Esophagus (tissue), 2 donors: ENCODE measurements at regions not wholly inside any gene's neighbourhood (a gene's known extent, or its start where the extent isn't known, plus 50 kb on each side); places are given as distances from the start of the nearest gene placed in this dataset.
"Not testable (repeated sequence)": the region's sequence is repeated elsewhere in the genome, so short reads cannot be mapped to it uniquely, and the experiment has no call there.

Experiments used
- H3K27ac ChIP-seq, 2 donors: one replicate each; pipeline ENCODE4 v1.5.1; 2013; ENCODE audit warnings: low read depth in 2 of 2, mild to moderate bottlenecking in 2 of 2, inconsistent platforms in 1 of 2, low read length in 1 of 2, moderate library complexity in 1 of 2
- H3K27me3 ChIP-seq, 2 donors: one replicate each; pipeline ENCODE4 v1.6.1; 2013; ENCODE audit warnings: low read length in 2 of 2, control low read depth in 1 of 2, mild to moderate bottlenecking in 1 of 2; ENCODE audit not compliant: insufficient read depth in 2 of 2, control insufficient read depth in 1 of 2
- H3K36me3 ChIP-seq, 2 donors: one replicate each; pipeline ENCODE4 v1.6.1; 2013; ENCODE audit warnings: low read length in 1 of 2; ENCODE audit not compliant: control insufficient read depth in 2 of 2, insufficient read depth in 2 of 2
- H3K4me1 ChIP-seq, 2 donors: one replicate each; pipeline ENCODE4 v1.6.1; 2013; ENCODE audit warnings: low read length in 1 of 2; ENCODE audit not compliant: control insufficient read depth in 2 of 2, insufficient read depth in 2 of 2
- H3K4me3 ChIP-seq, 2 donors: one replicate each; pipeline ENCODE4 v1.5.1; 2013; ENCODE audit warnings: low read length in 2 of 2, mild to moderate bottlenecking in 2 of 2, low read depth in 1 of 2, moderate library complexity in 1 of 2
- H3K9me3 ChIP-seq, 2 donors: one replicate each; pipeline ENCODE4 v1.6.1; 2013; ENCODE audit warnings: mild to moderate bottlenecking in 2 of 2, low read depth in 1 of 2, low read length in 1 of 2, moderate library complexity in 1 of 2; ENCODE audit not compliant: control insufficient read depth in 2 of 2, insufficient read depth in 1 of 2
- WGBS, 2 donors: extraction: QIAGEN DNeasy Blood & Tissue Kit; methylation state at CpG; one replicate each; pipeline ENCODE4 v1.1.7; 2013; 5-methylcytosine and 5-hydroxymethylcytosine counted together
- donor health status: healthy with polysubstance abuse.
- donor health status: Bipolar disorder and iron deficiency.

- Histone ChIP-seq H3K36me3 (no peaks in the 10 kb centered on the region), H3K4me1 (no peaks in the 10 kb centered on the region), H3K27ac (no peak overlapping the region), H3K9me3 (no peaks in the 10 kb centered on the region), H3K27me3 (no peaks in the 10 kb centered on the region), H3K4me3 (no peak overlapping the region)
- WGBS, 2 donors: 69 to 80% methylated on average over 5 of the region's 5 CpGs
These were observed 59.2 kb downstream of the IL12A start for GRCh38 chr3:160047876-160048275.

- Histone ChIP-seq H3K4me3 (no peak overlapping the region), H3K27ac (no peak overlapping the region), H3K36me3 (no peaks in the 10 kb centered on the region), H3K4me1 (no peaks in the 10 kb centered on the region), H3K27me3 (no peaks in the 10 kb centered on the region), H3K9me3 (no peaks in the 10 kb centered on the region)
- WGBS, 2 donors: 86% methylated on average over 2 of the region's 2 CpGs
These were observed 60.4 kb downstream of the IL12A start for GRCh38 chr3:160049038-160049437.

GRCh38 chr3:160049565-160049964 lies 60.9 kb downstream of the IL12A start:
- Histone ChIP-seq H3K9me3 (no peaks in the 10 kb centered on the region), H3K36me3 (no peaks in the 10 kb centered on the region), H3K4me3 (no peak overlapping the region), H3K27ac (no peak overlapping the region), H3K4me1 (no peaks in the 10 kb centered on the region), H3K27me3 (no peaks in the 10 kb centered on the region)
- 65 to 73% methylated on average over 2 of the region's 2 CpGs for WGBS, 2 donors

- Histone ChIP-seq H3K4me3 (no peak overlapping the region), H3K36me3 (no peaks in the 10 kb centered on the region), H3K27ac (no peak overlapping the region), H3K9me3 (no peaks in the 10 kb centered on the region), H3K4me1 (no peaks in the 10 kb centered on the region), H3K27me3 (no peaks in the 10 kb centered on the region)
- WGBS, 2 donors: 73 to 84% methylated on average over 5 of the region's 5 CpGs
These were observed 61.4 kb downstream of the IL12A start for GRCh38 chr3:160049988-160050387.

GRCh38 chr3:160052385-160053047 lies 63.9 kb downstream of the IL12A start:
- no peaks in the 10 kb centered on the region for H3K9me3 ChIP-seq
- WGBS, 2 donors: 60 to 61% methylated on average over 7 of the region's 7 CpGs
- H3K36me3 ChIP-seq: no peaks in the 10 kb centered on the region
- H3K4me3 ChIP-seq: peak overlapping the region in 1 of 2 donors; percentile 21
- H3K27me3 ChIP-seq: no peaks in the 10 kb centered on the region
- H3K27ac ChIP-seq: no peak overlapping the region
- no peaks in the 10 kb centered on the region for H3K4me1 ChIP-seq

GRCh38 chr3:160053048-160053391 lies 64.4 kb downstream of the IL12A start:
- no peaks in the 10 kb centered on the region for H3K4me1 ChIP-seq
- H3K27me3 ChIP-seq: no peaks in the 10 kb centered on the region
- WGBS, 2 donors: 51 to 63% methylated on average over 4 of the region's 4 CpGs
- H3K36me3 ChIP-seq: no peaks in the 10 kb centered on the region
- no peaks in the 10 kb centered on the region for H3K9me3 ChIP-seq
- H3K4me3 ChIP-seq: peak overlapping the region in 1 of 2 donors; percentile 21
- no peak overlapping the region for H3K27ac ChIP-seq

GRCh38 chr3:160054862-160055261 lies 66.2 kb downstream of the IL12A start:
- not testable (repeated sequence) for H3K4me1 ChIP-seq, H3K27me3 ChIP-seq, H3K9me3 ChIP-seq, H3K4me3 ChIP-seq, H3K36me3 ChIP-seq, H3K27ac ChIP-seq
- 89% methylated on average over 4 of the region's 4 CpGs for WGBS, 2 donors

- Histone ChIP-seq H3K36me3 (no peaks in the 10 kb centered on the region), H3K27me3 (no peaks in the 10 kb centered on the region), H3K9me3 (no peaks in the 10 kb centered on the region), H3K27ac (no peak overlapping the region), H3K4me1 (no peaks in the 10 kb centered on the region), H3K4me3 (no peak overlapping the region)
- WGBS, 2 donors: 92 to 94% methylated on average over 3 of the region's 3 CpGs
These were observed 67.0 kb downstream of the IL12A start for GRCh38 chr3:160055659-160056058.

- Histone ChIP-seq H3K4me1 (no peaks in the 10 kb centered on the region), H3K9me3 (no peaks in the 10 kb centered on the region), H3K27ac (no peak overlapping the region), H3K27me3 (no peaks in the 10 kb centered on the region), H3K4me3 (no peak overlapping the region), H3K36me3 (no peaks in the 10 kb centered on the region)
- 68 to 70% methylated on average over 2 of the region's 2 CpGs for WGBS, 2 donors
These were observed 68.7 kb downstream of the IL12A start for GRCh38 chr3:160057331-160057730.

- H3K27me3 ChIP-seq: no peaks in the 10 kb centered on the region
- no peak overlapping the region for H3K27ac ChIP-seq
- no peaks in the 10 kb centered on the region for H3K4me1 ChIP-seq
- 91 to 93% methylated on average over 29 to 32 of the region's 32 CpGs for WGBS, 2 donors
- no peak overlapping the region for H3K4me3 ChIP-seq
- no peaks in the 10 kb centered on the region for H3K9me3 ChIP-seq
- H3K36me3 ChIP-seq: no peaks in the 10 kb centered on the region
These were observed 71.9 kb downstream of the IL12A start for GRCh38 chr3:160060409-160061027.
